COLO668 (cell line): ENCODE measurements at regions not wholly inside any gene's neighbourhood (a gene's known extent, or its start where the extent isn't known, plus 50 kb on each side); places are given as distances from the start of the nearest gene placed in this dataset.
A peak's percentile ranks its signal among the peaks of the same experiment; 100 is the strongest.
"Not testable (repeated sequence)": the region's sequence is repeated elsewhere in the genome, so short reads cannot be mapped to it uniquely, and the experiment has no call there.

Source experiments
- DNase-seq: peaks from one replicate; lab custom pipeline; 2025; ENCODE audit not compliant: unreplicated experiment; lab: John Stamatoyannopoulos, UW

GRCh38 chr2:160784034-160784433 lies 290.4 kb upstream of the RBMS1 start:
- no peak for DNase-seq

GRCh38 chr2:160790738-160791137 lies 297.1 kb upstream of the RBMS1 start:
- DNase-seq = no peak

GRCh38 chr2:160791884-160792283 lies 298.3 kb upstream of the RBMS1 start:
- no peak for DNase-seq

- no peak for DNase-seq
Measured at GRCh38 chr2:160792837-160793236, 299.2 kb upstream of the RBMS1 start.

GRCh38 chr2:160794926-160795325 lies 301.3 kb upstream of the RBMS1 start:
- no peak for DNase-seq

- no peak for DNase-seq
Measured at GRCh38 chr2:160803881-160804280, 310.3 kb upstream of the RBMS1 start.

GRCh38 chr2:160810406-160810805 lies 316.8 kb upstream of the RBMS1 start:
- no peak for DNase-seq

- DNase-seq = no peak
Measured at GRCh38 chr2:160812830-160813505, 319.4 kb upstream of the RBMS1 start.

GRCh38 chr2:160813506-160813858 lies 319.9 kb upstream of the RBMS1 start:
- DNase-seq = no peak

- DNase-seq = peak; percentile 10
Measured at GRCh38 chr2:160816916-160817499, 323.4 kb upstream of the RBMS1 start.

GRCh38 chr2:160820691-160821090 lies 327.1 kb upstream of the RBMS1 start:
- DNase-seq = no peak

GRCh38 chr2:160822006-160822405 lies 328.4 kb upstream of the RBMS1 start:
- DNase-seq = no peak

GRCh38 chr2:160825433-160825832 lies 331.8 kb upstream of the RBMS1 start:
- no peak for DNase-seq

- DNase-seq = no peak
Measured at GRCh38 chr2:160826496-160826895, 332.9 kb upstream of the RBMS1 start.

- DNase-seq = no peak
Measured at GRCh38 chr2:160828076-160828475, 332.2 kb upstream of the TANK start.

- DNase-seq = not testable (repeated sequence)
Measured at GRCh38 chr2:160832381-160832780, 327.8 kb upstream of the TANK start.

GRCh38 chr2:160835166-160835565 lies 325.1 kb upstream of the TANK start:
- no peak for DNase-seq

- DNase-seq = no peak
Measured at GRCh38 chr2:160836755-160837154, 323.5 kb upstream of the TANK start.

- no peak for DNase-seq
Measured at GRCh38 chr2:160837416-160837815, 322.8 kb upstream of the TANK start.

GRCh38 chr2:160838147-160838546 lies 322.1 kb upstream of the TANK start:
- no peak for DNase-seq

GRCh38 chr2:160838691-160839090 lies 321.5 kb upstream of the TANK start:
- no peak for DNase-seq

- no peak for DNase-seq
Measured at GRCh38 chr2:160842286-160842685, 317.9 kb upstream of the TANK start.

GRCh38 chr2:160859096-160859495 lies 301.1 kb upstream of the TANK start:
- DNase-seq = no peak
